Hematopoietic multipotent progenitor cell treated with erythropoietin and hydrocortisone succinate and interleukin-3 and kit ligand, for 15 days (in vitro differentiated cells): ENCODE measurements at regions not wholly inside any gene's neighbourhood (a gene's known extent, or its start where the extent isn't known, plus 50 kb on each side); places are given as distances from the start of the nearest gene placed in this dataset.

ENCODE experiments used
- DNase-seq: peaks from one replicate; pipeline ENCODE4 v3.0.0-alpha.2; 2015; ENCODE audit warnings: low spot score

DNA sequence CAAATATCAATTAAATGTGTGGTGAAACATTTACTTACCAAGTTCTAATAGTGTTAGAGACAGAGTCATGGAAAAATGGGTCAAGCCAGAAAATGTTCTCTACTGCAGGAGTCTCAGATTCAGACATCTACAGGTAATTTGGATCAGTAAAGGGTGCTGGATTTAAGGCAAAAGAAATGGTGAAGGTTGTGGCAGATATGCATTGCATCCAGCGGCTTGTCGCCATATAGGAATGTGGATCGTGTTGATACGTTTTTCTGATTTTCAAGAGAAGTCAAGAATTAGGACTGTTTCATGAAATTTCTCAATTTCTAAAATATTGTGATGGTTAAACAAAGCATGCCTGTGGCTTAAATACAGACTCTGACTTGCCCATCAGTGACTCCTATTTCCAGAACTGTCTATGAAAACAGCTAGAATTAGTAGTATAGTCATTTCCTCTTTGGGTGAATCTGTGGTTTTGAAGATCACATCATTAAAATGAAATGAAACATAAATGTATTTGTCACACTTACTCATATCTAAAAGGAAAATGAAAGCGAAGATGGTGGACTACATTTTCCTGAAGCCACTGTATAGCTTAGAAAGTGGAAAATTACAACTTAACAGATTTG is 110.1 kb upstream of the VEGFC start:
- DNase-seq = no peak

DNA sequence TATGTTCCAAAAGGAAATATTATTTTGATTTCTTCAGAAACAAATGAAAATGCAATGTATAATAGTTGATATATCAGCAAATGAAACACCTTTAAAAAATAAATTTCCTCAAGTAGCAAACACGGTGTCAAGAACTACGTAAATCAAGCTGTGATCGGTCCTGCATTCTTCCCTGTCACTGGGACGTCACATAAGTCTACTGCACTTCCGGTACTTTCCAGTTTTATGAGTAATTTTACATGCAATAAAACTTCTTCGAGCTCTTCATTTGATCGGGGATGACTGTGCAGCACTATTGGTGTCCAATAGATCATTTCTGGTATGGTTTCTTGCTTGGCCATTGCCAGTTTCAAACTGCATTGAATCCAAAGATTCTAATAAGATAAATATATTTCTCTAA is 114.0 kb upstream of the VEGFC start:
- DNase-seq = no peak

DNA sequence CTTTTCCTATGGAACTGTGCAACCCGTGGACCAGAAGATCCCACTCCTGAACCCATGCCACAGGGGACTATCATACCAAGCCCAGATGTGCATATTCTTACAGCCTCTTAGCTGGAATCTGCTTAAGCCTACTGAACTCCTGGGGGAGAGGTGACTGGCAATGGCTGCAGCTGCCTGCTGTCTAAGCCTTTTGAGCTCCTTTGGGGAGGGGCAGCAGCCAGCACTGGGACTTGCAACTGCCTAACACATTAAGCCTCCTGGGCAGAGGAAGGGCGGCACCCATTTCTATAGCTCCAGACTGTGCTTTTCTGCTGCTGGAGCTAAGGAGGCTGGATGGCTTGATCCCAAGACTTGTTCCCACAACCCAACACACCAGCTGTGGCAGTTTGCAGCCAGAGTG is 117.9 kb upstream of the VEGFC start:
- DNase-seq = no peak

DNA sequence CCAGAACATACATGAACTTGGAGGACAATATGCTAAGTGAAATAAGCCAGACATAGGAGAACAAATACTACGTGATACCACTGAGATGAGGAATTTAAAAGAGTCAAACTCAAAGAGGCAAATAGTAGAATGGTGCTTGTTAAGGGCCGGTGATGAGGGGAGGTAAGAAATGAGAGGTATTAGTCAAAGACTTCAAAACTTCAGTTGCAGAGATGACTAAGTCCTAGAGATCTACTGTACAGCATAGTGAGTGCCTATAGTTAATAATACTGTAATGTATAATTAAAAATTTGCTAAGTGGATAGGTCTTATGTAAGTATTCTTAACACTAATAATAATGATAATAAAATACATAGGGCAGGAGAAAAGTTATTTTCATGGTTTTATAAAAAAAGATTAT is 126.9 kb upstream of the VEGFC start:
- DNase-seq = no peak

DNA sequence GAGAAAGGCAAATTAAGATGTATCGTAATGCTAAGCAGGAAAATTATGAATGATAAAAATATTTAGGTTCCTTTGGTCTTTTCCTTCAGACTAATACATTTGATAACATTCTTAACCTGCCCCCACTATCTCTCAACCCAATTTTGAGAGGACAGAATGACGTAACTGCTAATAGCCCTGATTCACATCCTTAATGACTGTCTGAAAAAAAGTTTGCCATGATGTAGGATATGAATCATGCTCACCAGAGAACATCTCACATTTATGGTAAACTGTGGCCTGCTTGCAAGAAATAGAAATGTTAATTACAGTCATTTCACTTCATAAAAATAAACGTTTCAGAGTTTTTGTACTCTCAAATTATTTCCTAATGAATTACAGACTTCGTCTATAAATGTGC is 128.0 kb upstream of the VEGFC start:
- DNase-seq = no peak

DNA sequence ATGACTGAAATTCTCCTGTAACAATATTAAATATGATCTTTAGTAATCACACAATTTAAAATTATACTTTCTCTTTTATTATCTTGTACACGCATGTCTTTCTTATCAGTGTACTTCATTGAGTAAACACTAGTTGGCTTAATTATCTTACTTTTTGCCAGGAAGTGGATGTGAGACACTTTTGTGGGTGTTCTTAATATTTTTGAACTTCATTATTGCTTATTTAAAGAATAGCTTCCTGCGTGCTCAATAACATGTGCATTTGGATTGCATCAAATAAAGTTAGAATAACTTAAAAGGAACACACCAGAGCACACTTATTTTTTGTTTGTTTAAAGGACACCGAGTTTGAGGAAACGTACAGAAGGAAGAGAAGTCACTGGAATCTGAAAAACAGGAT is 128.5 kb upstream of the VEGFC start:
- DNase-seq = no peak

DNA sequence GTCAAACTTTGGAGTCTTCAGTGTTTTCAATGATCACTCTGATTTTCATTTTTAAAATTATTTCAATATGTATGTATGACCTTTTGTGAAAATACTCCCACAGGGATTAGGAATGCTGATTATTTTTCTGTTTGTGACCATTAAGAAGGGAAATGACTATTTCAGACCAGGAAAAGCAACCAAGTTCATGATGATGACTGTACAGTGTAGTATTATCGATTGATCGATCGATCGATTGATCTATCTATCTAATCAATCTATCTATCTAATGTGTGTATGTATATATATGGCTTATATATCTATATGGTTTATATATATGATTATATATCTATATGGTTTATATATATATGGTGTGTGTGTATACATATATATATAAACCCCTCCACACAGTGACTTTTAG is 131.5 kb upstream of the VEGFC start:
- no peak for DNase-seq

DNA sequence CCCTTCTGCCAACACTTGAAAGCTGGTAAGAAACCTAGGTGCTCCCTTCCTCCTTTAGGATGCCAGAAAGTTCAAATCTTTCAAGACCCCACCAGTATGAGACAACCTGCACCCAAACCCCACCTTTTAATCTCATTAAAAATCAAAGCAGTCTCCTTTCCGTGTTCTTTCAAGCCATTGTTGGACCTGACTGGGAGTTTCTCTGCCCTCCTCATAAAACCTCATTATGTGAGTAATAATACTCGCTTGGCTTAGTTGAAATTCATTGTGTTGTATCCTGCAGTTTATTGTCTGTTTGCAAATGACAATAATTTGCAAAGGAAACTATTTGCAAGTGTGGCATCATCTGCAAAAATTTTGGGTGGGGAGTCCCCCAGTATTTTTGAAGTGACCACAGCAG is 133.2 kb upstream of the VEGFC start:
- DNase-seq = no peak

DNA sequence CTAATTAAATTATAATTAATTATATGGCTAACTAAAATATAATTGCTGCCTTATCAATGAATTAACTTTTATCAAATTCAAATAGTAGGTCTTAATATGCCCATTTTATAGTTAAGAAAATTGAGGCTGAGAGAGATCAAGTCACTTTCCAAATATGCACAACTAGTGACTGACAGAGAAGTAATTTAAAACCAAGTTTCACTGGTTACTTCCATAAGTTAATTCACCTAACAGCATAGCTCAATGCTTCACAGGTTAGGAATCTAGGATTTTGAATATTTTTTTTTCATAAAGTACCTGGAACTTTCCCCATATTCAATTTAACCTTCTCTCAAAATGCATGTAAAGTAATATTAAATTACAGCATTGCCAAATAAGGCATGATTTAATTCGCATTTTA is 134.4 kb upstream of the VEGFC start:
- DNase-seq = no peak

DNA sequence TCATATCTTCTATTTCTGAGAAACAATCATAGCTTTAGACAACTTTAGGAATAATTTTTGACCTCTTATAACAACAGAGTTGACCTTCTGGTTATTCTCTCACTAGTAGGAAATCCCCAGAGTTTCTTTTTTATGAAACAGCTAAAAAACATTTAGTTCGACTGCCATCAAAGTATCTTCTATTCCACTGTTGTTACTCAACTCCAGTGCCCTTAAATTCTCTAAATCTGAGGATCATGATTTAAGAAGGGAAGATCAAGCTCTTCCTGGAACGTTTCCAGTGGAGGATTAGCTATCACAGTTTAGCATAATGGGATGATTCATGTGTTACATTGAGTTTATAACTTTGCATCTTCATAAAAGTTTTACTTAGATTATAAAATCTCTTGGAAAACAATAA is 134.9 kb upstream of the VEGFC start:
- no peak for DNase-seq

DNA sequence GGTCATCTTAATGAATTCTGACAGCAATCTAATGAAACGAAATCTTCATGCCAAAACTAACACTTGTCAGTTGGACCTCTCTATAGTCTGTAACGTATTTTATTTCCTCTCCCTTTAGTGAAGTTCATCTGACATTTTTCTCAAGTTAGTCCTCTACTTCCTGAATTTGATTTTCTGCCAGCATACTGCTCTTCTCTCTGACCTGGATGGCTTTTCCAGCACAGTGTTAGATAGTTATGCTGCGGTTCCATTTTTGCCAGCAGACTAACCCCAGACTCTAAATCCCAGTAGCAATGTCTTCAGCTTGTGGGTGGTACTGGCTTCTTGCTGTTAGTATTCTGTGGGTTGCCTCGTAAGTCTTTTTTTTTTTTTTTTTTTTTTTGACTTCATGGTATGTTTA is 146.7 kb upstream of the VEGFC start:
- DNase-seq = no peak

DNA sequence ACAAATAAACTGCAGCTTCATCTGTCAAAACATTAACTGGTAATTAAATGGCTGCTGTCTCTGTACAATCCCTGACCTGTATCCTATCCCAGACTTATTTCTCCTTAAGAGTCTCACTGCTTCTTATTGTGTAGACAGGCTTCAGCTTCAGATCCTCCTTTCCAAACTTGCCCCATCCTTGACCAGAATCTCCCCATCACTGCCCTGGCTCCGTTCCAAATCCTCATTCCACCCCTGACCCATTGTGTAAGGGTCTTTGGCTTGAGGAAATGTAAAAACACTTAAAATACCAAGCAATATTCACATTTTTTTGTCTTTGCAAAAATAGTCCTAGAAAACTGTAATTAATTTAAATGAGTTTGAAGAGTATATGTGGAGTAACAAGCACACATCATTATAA is 152.6 kb upstream of the VEGFC start:
- no peak for DNase-seq

DNA sequence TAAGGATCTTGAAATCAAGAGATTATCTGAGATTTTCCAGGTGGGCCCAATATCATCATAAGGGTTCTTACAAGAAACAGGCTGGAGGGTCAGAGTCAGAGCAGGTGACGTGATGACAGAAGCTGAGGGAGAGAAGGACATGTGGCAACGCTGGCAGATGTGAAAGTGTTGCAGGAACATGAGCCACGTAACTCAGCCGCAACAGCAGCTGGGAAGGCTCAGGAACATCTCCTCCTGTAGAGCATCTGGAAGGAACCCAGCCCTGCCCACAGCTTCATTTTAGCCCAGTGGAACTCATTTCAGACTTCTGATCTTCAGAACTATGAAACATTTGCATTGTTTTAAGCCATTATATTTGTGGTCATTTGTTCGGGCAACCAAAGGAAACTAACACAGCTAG is 156.3 kb upstream of the VEGFC start:
- DNase-seq = no peak

DNA sequence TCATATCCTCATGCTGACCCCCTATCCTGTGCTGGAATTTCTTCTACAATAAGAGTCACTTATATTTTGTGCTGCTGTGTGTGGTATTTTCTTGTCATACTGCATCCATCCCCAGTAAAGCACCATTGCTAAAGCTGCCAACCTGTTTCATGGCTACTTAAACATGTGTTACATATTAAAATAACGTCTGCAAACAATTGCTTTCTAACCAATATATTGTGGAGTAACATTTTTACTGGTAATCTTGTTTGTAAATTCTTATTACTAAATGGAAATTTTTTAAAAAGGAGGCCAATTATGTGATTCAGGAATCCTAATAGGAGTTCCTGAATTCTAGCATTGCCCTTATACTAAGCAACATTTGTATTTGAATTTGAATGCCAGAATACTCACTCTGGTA is 160.3 kb upstream of the VEGFC start:
- no peak for DNase-seq

DNA sequence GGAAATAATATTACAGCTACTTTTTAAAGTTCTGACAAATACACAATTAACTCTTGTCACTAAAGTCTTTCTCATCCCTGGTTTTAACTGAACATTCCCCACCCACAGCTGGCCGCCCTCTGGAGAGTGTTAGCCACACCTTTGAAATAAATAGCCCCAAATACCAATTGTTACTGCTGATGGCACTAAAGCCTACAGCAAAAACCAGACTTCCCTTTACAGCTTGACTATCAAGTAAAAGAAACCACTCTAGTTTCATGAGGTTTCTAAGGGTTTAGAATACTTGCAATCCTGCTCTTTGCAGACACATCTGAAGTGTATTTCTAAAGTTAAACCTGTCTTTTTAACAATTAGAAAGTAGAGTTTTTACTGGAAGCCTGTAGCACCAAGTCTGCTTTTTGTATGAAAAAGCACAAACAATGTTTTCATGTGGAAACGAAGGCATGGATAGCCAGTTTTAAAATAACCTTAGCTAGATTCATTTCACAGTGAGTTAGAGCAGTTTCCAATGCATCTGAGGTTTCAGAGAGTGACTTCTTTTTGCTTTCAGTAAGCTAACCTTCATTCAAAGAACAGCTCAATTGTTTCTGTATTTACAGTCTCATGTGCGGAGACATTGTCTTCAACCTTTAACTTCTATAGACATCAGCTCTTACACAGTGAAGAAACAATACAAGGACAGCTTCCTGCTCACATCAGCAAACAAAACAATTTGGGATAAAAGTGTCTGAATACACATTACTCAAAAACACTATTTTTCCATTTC is 164.8 kb upstream of the VEGFC start:
- no peak for DNase-seq

DNA sequence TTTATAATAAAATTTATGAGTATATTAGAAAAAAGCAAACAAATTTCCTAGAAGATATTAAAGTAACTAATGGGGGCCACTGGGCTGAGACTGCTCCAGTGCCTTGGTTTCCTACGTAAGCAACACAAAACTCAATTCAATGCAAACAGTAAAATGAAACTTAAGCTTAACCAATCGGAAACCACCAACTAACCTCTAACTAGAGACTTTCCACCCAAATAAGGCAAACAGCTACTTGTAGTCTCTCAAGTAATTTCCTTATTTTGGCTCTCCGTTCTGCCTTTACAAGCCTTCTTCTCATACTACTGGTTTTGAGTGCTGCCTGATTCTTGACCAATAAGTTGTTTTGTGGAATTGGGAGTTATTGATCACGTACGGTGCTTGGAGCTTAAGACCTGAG is 167.3 kb upstream of the VEGFC start:
- DNase-seq = no peak

DNA sequence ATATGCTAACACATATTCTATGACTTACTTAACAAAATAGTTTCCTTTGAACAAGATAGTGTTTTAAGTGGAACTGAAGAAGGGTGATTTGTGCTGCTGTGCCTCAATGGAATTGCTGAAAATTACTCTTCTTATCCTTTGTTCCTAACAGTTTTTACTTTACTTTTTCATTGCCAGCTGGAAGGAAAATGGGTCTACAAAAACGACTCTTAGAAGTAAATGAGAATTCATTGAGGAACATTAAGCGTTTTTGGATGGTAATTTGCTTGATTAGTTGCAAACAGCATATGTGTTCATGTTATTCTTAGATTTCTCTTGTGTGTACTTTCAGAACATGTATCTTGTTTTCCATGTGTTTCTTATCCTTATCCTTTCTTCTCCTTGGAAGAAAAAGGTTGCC is 170.4 kb upstream of the VEGFC start:
- DNase-seq = no peak

DNA sequence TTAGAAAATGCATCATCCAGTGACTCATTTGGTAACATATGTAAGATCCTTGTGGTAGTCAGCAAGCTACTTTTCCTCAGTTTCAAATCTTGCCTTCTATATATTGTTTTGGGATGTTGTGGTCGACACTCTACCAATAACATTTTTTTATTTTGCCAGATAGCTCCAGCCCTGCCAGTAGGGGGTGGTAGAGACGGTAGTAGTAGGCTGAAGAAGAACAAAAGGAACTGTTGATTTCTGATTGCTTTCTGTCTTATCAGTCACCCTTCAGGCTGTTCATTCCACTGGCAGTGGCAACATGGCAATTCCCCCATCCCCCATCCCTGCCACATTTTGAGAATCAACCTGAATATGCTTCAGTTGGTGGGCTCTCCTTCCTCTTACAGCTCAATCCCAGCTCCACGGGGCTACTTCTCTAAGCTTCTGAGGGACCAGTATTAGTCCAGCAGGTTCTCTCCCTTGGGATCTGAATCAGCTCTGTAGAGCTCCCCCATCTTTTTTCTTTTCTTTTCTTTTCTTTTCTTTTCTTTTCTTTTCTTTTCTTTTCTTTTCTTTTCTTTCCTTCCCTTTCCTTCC is 171.5 kb upstream of the VEGFC start:
- DNase-seq = no peak

DNA sequence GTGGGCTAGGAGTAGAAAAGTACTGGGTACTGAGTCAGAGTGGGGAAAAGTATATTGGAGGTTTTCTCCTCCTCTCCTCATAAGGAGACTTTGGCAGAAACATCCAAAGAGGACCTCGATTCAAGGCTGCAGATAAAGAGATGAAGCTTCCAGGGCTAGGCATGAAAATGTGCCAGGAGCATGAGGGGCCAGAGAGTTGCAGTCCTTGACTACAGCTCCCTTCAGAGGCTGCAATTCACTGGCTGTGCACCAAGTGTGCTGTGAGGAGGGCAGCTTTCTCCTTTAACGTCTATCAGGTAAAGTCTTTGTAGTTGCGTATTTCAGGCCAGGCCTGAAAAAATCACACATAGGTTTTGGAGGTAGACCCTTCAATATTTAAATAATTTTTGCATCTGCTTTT is 174.9 kb upstream of the VEGFC start:
- DNase-seq = no peak

DNA sequence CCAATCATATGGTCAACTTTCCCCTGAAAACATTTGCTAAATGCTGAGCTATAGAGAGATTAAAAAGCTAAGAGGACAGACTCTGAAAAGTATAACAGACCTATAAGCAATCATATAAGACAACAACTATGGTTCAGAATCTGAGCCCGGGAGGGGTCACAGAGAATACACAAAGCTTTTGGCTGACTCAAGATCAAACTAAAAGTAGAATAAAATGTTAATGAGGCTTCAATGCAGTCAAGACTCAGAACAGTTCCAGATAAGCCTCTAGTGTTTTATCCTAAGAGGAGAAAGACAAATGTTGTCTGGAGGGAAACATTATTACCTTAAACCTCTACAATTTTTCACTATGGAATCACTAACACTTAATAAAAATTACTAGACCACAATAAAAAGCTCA is 175.4 kb upstream of the VEGFC start:
- DNase-seq = no peak

DNA sequence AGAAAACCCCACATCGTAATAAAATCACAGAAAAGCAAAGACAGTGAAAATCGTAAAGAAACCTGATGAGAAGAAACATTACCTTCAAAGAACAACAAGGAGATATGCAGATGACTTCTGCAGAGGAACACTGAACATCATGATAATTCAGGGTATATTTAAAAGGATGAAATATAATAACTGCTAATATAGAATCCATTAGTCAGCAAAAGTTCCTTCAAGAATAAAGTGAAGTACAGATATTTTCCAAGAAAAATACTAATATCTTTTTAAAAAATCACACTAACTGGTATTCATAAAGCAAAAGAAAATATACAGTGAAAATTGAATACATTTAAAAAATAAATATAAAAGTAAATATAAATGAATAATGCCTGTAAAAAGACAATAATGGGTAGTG is 176.3 kb upstream of the VEGFC start:
- no peak for DNase-seq

DNA sequence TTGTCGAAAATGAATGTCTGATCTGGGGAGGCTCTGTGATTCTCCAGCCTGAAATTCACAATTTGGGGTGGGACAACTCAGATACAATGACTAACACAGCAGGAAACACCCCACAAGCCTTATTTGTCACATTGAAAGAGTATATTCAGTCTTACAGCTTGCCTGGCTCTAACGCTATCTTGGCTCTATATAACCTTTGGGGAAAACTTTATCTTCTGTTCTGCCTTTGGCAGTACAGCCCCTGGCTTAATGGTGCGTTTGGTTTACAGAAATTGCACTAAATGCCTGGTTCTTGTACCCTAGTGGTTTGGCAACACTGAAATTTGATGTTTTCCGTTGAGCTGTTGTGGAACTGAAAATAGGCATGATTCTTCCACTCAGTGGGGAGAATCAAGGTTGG is 178.1 kb upstream of the VEGFC start:
- no peak for DNase-seq

DNA sequence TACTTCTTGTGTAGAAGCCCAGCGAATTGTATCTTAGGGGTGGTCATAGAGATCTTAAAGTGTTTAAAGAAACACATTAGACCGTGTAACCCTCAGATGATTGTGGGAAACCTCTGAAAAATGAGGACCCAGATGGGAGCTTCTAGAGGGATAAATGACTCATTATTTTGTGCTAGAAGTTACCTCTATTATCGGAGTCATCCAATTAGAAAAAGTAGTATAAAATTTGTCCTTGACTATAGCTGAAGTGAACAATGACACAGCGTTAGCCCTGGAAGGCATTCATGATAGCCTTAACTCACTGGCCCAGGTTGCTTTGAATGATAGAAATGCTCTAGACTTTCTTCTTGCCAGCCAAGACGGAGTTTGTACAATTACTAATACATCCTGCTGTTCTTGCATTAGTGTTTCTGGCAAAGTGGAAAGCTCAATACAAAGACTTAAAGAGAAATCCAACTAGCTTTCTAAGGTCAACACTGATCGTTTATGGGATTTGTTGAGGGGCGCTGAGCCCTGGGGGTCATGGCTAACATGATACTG is 178.9 kb upstream of the VEGFC start:
- no peak for DNase-seq

DNA sequence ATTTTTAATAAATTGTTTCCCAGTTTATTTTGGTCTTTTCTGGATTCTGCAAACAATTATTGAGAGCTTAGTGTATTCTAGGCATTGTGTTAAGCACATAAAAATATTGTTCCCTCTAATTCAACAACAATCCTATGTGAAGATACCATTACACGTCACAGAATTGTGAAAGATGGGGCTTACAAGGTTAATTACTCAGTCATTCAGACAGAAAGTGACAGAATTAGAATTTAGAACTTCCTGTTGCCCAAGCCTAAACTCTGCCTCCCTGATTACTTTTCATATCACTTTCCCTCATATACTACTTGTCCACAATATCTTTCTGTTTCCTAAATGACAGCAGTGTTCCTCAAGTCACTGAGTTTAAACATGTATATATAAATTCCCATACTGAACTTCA is 186.7 kb upstream of the VEGFC start:
- DNase-seq = no peak
